ENCODE measurements at regions not wholly inside any gene's neighbourhood (a gene's known extent, or its start where the extent isn't known, plus 50 kb on each side); places are given as distances from the start of the nearest gene placed in this dataset.

- Mint-ChIP-seq H3K27ac (no peak overlapping the region), H3K4me1 (peaks cover 7% of the 10 kb centered on the region; the same call in 1 of the 2 replicates), H3K27me3 (ENCODE audit: low read depth) (no peaks in the 10 kb centered on the region; the same call in 1 of the 2 replicates), H3K9me3 (peaks cover 18% of the 10 kb centered on the region), H3K36me3 (peaks cover 9% of the 10 kb centered on the region), H3K4me3 (no peak overlapping the region)
- TF ChIP-seq, protein P1, sequence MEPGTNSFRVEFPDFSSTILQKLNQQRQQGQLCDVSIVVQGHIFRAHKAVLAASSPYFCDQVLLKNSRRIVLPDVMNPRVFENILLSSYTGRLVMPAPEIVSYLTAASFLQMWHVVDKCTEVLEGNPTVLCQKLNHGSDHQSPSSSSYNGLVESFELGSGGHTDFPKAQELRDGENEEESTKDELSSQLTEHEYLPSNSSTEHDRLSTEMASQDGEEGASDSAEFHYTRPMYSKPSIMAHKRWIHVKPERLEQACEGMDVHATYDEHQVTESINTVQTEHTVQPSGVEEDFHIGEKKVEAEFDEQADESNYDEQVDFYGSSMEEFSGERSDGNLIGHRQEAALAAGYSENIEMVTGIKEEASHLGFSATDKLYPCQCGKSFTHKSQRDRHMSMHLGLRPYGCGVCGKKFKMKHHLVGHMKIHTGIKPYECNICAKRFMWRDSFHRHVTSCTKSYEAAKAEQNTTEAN (CRISPR knock-in tag; IDR thresholded peaks at IDR 0.05) = no peak
- TF ChIP-seq, protein P2, sequence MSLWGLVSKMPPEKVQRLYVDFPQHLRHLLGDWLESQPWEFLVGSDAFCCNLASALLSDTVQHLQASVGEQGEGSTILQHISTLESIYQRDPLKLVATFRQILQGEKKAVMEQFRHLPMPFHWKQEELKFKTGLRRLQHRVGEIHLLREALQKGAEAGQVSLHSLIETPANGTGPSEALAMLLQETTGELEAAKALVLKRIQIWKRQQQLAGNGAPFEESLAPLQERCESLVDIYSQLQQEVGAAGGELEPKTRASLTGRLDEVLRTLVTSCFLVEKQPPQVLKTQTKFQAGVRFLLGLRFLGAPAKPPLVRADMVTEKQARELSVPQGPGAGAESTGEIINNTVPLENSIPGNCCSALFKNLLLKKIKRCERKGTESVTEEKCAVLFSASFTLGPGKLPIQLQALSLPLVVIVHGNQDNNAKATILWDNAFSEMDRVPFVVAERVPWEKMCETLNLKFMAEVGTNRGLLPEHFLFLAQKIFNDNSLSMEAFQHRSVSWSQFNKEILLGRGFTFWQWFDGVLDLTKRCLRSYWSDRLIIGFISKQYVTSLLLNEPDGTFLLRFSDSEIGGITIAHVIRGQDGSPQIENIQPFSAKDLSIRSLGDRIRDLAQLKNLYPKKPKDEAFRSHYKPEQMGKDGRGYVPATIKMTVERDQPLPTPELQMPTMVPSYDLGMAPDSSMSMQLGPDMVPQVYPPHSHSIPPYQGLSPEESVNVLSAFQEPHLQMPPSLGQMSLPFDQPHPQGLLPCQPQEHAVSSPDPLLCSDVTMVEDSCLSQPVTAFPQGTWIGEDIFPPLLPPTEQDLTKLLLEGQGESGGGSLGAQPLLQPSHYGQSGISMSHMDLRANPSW (CRISPR knock-in tag; conservative IDR thresholded peaks at IDR 0.05; ENCODE audit: low read depth) = no peak
- TF ChIP-seq, protein P3, sequence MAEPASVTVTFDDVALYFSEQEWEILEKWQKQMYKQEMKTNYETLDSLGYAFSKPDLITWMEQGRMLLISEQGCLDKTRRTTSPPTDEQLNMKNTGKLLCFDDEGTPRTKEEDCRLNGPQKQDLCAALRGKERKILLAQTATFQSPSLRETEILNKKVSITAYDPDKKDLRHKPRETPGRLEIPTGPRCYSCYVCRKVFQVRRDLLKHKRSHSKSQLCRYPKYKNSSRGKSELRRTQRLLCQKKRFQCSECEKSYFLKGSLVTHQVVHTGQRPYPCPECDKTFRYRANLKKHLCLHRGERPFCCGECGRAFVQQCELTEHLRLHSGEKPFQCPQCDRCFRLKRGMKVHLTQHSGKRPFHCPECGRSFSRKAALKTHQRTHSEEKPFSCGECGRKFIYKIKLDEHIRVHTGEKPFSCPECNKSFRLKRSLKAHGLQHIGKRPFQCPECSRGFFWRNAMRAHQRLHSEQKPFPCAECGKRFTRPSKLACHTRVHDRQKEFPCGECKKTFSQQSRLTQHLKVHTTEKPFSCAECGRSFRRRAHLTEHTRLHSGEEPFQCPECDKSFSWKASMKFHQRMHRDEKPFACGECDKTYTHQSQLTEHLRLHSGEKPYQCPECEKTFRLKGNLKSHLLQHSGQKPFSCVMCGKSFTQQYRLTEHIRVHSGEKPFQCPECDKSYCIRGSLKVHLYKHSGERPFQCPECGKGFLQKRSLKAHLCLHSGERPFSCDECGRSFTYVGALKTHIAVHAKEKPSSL (CRISPR knock-in tag; conservative IDR thresholded peaks at IDR 0.05) = no peak
- TF ChIP-seq, protein P4, sequence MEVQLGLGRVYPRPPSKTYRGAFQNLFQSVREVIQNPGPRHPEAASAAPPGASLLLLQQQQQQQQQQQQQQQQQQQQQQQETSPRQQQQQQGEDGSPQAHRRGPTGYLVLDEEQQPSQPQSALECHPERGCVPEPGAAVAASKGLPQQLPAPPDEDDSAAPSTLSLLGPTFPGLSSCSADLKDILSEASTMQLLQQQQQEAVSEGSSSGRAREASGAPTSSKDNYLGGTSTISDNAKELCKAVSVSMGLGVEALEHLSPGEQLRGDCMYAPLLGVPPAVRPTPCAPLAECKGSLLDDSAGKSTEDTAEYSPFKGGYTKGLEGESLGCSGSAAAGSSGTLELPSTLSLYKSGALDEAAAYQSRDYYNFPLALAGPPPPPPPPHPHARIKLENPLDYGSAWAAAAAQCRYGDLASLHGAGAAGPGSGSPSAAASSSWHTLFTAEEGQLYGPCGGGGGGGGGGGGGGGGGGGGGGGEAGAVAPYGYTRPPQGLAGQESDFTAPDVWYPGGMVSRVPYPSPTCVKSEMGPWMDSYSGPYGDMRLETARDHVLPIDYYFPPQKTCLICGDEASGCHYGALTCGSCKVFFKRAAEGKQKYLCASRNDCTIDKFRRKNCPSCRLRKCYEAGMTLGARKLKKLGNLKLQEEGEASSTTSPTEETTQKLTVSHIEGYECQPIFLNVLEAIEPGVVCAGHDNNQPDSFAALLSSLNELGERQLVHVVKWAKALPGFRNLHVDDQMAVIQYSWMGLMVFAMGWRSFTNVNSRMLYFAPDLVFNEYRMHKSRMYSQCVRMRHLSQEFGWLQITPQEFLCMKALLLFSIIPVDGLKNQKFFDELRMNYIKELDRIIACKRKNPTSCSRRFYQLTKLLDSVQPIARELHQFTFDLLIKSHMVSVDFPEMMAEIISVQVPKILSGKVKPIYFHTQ (CRISPR knock-in tag; IDR thresholded peaks at IDR 0.05) = no peak
- TF ChIP-seq TCF7 (CRISPR knock-in tag; IDR thresholded peaks at IDR 0.05; ENCODE audit: low read depth) (no peak), FOXJ3 (CRISPR knock-in tag; IDR thresholded peaks at IDR 0.05; ENCODE audit: borderline replicate concordance) (no peak), ZNF416 (CRISPR knock-in tag; IDR thresholded peaks at IDR 0.05) (no peak), SP1 (CRISPR knock-in tag; conservative IDR thresholded peaks at IDR 0.05) (no peak), NFE2L1 (CRISPR knock-in tag; IDR thresholded peaks at IDR 0.05) (no peak), PREB (CRISPR knock-in tag; IDR thresholded peaks at IDR 0.05; ENCODE audit: borderline replicate concordance) (no peak), SOX15 (CRISPR knock-in tag; IDR thresholded peaks at IDR 0.05) (no peak), MLX (CRISPR knock-in tag; IDR thresholded peaks at IDR 0.05) (no peak), ZNF219 (CRISPR knock-in tag; IDR thresholded peaks at IDR 0.05; ENCODE audit: borderline replicate concordance) (no peak), MYBL2 (CRISPR knock-in tag; IDR thresholded peaks at IDR 0.05) (no peak), HMGA2 (CRISPR knock-in tag; IDR thresholded peaks at IDR 0.05) (no peak)
- TF ChIP-seq, protein P5, sequence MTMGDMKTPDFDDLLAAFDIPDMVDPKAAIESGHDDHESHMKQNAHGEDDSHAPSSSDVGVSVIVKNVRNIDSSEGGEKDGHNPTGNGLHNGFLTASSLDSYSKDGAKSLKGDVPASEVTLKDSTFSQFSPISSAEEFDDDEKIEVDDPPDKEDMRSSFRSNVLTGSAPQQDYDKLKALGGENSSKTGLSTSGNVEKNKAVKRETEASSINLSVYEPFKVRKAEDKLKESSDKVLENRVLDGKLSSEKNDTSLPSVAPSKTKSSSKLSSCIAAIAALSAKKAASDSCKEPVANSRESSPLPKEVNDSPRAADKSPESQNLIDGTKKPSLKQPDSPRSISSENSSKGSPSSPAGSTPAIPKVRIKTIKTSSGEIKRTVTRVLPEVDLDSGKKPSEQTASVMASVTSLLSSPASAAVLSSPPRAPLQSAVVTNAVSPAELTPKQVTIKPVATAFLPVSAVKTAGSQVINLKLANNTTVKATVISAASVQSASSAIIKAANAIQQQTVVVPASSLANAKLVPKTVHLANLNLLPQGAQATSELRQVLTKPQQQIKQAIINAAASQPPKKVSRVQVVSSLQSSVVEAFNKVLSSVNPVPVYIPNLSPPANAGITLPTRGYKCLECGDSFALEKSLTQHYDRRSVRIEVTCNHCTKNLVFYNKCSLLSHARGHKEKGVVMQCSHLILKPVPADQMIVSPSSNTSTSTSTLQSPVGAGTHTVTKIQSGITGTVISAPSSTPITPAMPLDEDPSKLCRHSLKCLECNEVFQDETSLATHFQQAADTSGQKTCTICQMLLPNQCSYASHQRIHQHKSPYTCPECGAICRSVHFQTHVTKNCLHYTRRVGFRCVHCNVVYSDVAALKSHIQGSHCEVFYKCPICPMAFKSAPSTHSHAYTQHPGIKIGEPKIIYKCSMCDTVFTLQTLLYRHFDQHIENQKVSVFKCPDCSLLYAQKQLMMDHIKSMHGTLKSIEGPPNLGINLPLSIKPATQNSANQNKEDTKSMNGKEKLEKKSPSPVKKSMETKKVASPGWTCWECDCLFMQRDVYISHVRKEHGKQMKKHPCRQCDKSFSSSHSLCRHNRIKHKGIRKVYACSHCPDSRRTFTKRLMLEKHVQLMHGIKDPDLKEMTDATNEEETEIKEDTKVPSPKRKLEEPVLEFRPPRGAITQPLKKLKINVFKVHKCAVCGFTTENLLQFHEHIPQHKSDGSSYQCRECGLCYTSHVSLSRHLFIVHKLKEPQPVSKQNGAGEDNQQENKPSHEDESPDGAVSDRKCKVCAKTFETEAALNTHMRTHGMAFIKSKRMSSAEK (CRISPR knock-in tag; IDR thresholded peaks at IDR 0.05; ENCODE audit: borderline replicate concordance) = no peak
- no peak for DNase-seq (ENCODE audit: low spot score)
- ATAC-seq = no peak
- ChIA-PET CTCF (no interaction called here), POLR2A (no interaction called here)
These were observed 261.2 kb downstream of the HIVEP2 start for GRCh38 chr6:142683714-142684141.

All from WTC11 (cell line).